OCI-M2 (cell line): ENCODE measurements at regions not wholly inside any gene's neighbourhood (a gene's known extent, or its start where the extent isn't known, plus 50 kb on each side); places are given as distances from the start of the nearest gene placed in this dataset.

ENCODE experiments used
- DNase-seq: peaks from one replicate; lab custom pipeline; 2025; ENCODE audit not compliant: unreplicated experiment; lab: John Stamatoyannopoulos, UW

- no peak for DNase-seq
These were observed 176.6 kb upstream of the POU3F2 start for GRCh38 chr6:98657764-98658163.

GRCh38 chr6:98669371-98669770 lies 165.0 kb upstream of the POU3F2 start:
- no peak for DNase-seq

GRCh38 chr6:98670045-98670746 lies 164.2 kb upstream of the POU3F2 start:
- no peak for DNase-seq

GRCh38 chr6:98672681-98673475 lies 161.5 kb upstream of the POU3F2 start:
- DNase-seq: no peak

GRCh38 chr6:98678481-98678880 lies 155.9 kb upstream of the POU3F2 start:
- no peak for DNase-seq

DNA sequence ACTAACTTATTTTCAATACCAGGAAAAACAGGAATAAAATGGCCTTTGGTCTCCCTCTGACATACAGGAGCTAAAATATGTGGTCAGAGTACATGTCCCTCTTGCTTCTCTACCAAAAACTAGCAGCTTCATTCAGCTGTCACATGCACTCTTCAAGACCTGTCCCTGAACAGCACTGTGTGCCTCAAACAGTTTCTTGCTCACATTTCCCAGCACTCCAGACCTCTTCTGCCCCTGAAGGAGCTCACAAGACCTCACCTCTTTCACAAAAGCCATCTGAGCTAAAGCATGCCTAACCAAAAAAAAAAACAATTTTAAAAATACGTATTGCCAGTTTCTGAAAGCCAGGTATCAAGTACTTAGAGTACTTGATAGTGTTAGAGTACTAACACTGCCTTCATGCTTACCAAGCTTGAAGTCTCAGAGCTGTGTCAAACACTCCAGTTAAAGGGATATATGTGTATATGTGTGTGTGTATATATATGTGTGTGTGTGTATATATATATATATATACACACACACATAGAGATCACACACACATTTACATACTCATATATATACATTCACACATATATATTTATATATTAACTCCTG lies 148.3 kb upstream of the POU3F2 start:
- DNase-seq: no peak

- no peak for DNase-seq
These were observed 146.6 kb upstream of the POU3F2 start for GRCh38 chr6:98687752-98688151.

DNA sequence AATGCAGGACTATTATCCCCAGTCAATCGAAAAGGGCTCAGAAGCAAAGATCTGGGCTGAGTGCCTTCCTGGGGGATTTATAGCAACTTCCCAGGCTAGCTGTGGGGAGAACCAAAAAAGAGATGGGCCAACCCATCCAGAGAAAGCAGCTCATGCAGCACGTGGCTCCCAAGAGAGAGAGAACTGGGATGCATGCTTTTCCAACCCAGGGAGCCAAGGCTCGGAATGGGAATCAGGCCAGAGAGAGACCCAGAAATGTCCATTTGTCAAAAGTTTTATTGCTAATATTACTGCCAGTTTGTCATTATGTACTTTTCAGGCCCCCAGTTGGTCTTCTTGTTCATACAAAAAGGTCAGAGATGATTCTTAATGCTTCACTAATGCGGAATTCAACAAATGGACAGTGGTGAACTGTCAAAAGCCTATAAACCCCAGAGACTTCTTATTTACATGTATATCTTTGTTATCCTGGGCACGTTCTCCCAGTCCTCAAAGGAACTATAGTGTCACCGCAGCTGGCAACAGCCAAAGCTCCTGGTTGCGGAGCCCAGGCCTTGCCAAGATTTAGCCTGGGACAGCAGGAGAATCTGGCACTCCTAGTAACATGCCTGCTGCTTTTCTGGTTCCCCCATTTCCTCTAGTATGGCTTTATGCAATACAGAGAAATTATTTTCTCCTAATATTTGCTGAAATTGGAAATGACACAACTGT lies 139.1 kb upstream of the POU3F2 start:
- no peak for DNase-seq

DNA sequence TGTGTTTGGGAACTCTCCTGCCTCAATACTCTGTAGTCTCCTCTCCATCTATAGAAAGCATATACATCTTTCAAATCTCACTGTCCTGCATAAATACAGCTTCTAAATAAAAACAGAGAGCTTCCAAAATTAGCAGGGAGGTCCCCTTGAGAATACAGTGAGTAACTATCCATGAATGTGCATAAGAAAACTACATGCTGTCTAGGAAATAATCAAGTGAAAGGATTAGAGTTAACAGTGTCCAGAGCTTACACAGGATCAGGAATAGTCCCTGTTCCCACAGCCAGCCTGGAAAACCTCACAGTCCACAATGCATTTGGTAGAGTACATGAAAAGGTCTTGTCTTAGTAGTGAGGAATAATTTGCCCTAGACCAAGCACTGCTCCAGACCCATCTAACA lies 123.0 kb upstream of the POU3F2 start:
- DNase-seq: no peak

DNA sequence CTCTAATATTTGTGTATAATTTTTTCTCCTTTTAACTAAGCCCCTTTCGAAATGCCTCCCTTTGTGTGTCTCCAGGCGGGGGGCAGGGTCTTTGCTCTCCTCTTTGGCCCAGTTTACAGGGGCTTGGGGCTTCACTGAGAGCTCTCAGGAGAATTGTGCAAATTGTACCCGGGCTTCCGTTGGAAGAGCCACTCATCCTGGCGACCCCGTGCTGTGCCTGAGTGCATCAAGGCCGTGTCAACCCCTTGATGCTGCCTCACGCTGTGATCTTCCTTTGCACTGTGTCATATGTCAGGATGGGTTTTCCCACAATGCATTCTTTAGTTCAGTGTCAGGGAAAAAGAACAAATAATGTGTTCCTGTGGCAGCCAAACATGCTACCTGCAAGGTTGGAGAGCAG lies 118.0 kb upstream of the POU3F2 start:
- DNase-seq: no peak

DNA sequence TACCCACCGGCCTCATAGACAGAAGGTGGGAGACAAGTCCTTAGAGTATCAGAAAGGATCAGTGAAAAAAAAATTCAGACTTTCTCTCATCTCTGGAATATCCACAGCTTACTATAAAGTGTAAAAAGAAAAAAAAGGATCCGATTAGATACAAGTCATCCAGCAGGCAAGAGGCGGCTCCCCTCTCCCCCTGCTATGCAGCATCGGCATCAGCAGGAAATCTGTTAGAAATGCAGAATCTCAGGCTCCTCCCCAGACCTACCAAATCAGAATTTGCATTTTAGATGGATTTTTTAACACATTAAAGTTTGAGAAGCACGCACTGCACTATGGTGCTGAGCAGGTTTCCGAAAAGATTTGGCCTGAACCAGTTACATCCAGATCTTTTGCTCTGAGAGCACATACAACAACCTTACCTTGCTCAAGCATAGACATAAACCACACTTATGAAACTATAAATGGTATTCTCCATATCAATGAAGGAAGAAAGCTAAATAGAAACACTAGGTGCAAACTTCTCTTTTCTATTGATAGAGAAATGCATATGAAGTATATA lies 117.0 kb upstream of the POU3F2 start:
- no peak for DNase-seq

GRCh38 chr6:98717988-98718387 lies 116.4 kb upstream of the POU3F2 start:
- no peak for DNase-seq

- DNase-seq: no peak
These were observed 109.8 kb upstream of the POU3F2 start for GRCh38 chr6:98724537-98724936.

DNA sequence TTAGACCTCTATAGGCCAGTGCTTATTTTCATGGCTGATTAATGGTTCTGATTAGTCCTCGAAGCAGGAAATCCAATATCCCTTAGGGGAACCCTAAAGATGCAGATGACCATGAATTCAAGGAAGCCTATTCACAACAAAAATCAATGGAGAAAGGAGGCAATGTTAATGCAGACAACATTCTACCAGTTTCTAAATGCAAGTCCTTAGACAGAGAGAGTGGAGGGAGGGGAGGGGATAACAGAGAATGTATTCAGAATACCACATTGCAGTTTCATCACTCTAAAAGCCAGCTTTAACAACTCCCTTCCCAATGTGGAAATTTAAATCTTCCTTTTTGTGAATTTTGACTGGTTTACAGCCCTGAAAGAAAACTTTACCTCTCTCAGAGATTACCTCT lies 87.1 kb upstream of the POU3F2 start:
- DNase-seq: no peak

GRCh38 chr6:98747960-98748359 lies 86.4 kb upstream of the POU3F2 start:
- no peak for DNase-seq

DNA sequence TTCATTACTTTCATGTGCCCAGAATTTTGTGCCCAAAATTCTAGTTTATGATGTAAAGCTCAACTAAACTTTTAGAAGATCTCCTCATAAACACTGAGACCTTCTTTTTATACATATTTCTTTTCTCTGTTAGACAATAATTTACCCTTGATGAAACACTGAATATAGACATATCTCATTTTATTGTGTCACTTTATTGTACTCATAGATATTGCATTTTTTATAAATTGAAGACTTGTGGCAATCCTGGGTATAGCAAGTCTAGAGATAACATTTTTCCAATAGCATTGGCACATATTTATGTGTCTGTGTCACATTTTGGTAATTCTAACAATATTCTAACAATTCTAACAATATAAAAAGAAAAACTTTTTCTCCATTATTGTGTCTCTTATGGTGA lies 74.9 kb upstream of the POU3F2 start:
- DNase-seq: no peak

DNA sequence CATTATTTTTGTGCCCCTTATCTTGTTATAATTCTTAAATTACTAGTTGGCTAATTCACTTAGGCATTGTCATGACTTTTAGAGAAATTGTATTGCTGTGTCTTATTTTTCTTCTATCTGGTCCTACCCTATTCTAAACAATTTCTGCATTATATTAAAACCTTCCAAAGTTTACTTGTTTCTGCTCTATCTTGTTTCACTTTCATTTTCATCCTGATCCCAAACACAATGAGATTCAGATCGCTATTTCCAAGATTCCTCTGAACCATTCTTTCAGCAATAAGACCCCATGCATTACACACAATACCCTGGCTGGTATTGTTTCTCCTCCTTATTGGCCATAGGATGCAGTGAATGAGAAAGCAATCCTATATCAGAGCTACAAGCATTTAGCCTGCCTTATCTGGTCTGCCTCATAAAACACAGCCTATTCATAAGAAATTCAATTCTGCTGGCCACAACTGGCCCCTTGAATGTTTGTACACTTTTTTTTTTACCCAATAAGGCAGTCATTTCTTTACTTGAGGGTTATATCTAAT lies 69.9 kb upstream of the POU3F2 start:
- DNase-seq: no peak

- no peak for DNase-seq
These were observed 64.8 kb upstream of the POU3F2 start for GRCh38 chr6:98769546-98769945.

GRCh38 chr6:98775205-98775604 lies 59.2 kb upstream of the POU3F2 start:
- no peak for DNase-seq

DNA sequence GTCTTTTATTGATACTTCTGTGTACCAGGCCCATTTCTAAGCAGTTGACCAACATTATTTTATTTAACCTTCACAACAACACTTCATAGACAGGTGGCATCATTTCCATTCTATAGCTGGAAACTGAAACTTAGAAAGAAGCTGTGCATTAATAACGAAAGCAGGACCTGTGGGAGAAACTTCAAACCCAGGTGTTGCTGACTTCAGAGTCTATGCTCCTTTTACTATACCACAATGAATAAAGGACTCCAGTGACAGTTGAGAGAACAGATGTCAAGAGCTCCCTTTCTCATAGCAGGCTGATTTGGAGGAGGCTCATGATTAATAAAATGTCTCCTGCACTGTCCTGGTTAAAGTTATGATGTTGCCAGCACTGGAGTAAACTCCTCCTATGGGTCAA lies 56.6 kb upstream of the POU3F2 start:
- DNase-seq: no peak

DNA sequence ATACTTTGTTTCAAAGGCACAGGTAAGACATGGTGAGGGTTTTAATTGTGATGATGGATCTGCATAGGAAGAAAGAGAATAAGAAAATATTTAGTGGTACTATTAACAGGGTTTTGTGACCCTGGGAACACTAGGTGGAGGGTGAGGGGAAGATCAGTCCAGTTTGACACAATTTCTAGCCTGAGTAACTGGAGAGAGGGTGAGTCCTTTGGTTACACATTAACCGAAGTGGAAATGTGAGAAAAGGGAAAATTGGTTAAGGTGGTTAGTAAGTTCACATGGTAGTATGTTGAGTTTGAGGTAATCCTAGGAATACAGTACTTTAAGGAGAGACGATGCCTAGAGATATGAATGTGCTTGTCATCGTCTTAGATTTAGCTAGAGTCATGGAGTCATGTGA lies 54.8 kb upstream of the POU3F2 start:
- DNase-seq: no peak
